SU-DHL-6 (cell line): ENCODE measurements at regions not wholly inside any gene's neighbourhood (a gene's known extent, or its start where the extent isn't known, plus 50 kb on each side); places are given as distances from the start of the nearest gene placed in this dataset.

ENCODE experiments used
- H2AFZ ChIP-seq: fragments of 200-600 bp; sonication (generic); 2 replicates; pipeline ENCODE4 v1.6.1; 2014; ENCODE audit warnings: low read depth, mild to moderate bottlenecking, moderate library complexity, mixed read lengths, antibody characterized with exemption, low read length; ENCODE audit not compliant: severe bottlenecking
- H3F3A ChIP-seq: fragments of 200-600 bp; shearing (Covaris generic); 2 replicates; pipeline ENCODE4 v1.6.0; 2016; ENCODE audit warnings: antibody characterized with exemption, mild to moderate bottlenecking; ENCODE audit not compliant: insufficient read depth
- H3K27ac ChIP-seq: fragments of 200-600 bp; sonication (generic); 2 replicates; pipeline ENCODE4 v1.5.1; 2016; ENCODE audit warnings: low read depth, mild to moderate bottlenecking, low read length, moderate library complexity, mixed read lengths
- H3K27me3 ChIP-seq: fragments of 200-600 bp; sonication (generic), shearing (Covaris generic); 2 replicates; pipeline ENCODE4 v1.6.0; 2014; ENCODE audit warnings: mild to moderate bottlenecking, low read length
- H3K36me3 ChIP-seq: fragments of 200-600 bp; sonication (generic); 2 replicates; pipeline ENCODE4 v1.6.1; 2014; ENCODE audit warnings: mild to moderate bottlenecking, low read length, mixed read lengths
- H3K4me2 ChIP-seq: fragments of 300-600, 200-600 bp; shearing (Covaris generic), sonication (generic); 2 replicates; pipeline ENCODE4 v1.6.0; 2014; ENCODE audit warnings: low read length, low read depth, mild to moderate bottlenecking; ENCODE audit not compliant: poor library complexity, severe bottlenecking
- H3K4me3 ChIP-seq: fragments of 200-600 bp; sonication (generic); 2 replicates; pipeline ENCODE4 v1.5.1; 2014; ENCODE audit warnings: antibody characterized with exemption, low read length, mild to moderate bottlenecking, mixed read lengths; ENCODE audit not compliant: insufficient read depth, poor library complexity, severe bottlenecking
- H3K79me2 ChIP-seq: fragments of 200-600 bp; sonication (generic); 2 replicates; pipeline ENCODE4 v1.6.1; 2014; ENCODE audit warnings: mild to moderate bottlenecking, low read length, moderate library complexity; ENCODE audit not compliant: insufficient read depth
- H3K9ac ChIP-seq: fragments of 200-600 bp; sonication (generic); 2 replicates; pipeline ENCODE4 v1.7.0; 2014; ENCODE audit warnings: mild to moderate bottlenecking, low read length
- H3K9me2 ChIP-seq: fragments of 200-600 bp; sonication (generic); replicated peaks from 2 replicates; pipeline ENCODE4 v1.6.1; 2014; ENCODE audit warnings: low read length; ENCODE audit not compliant: insufficient read depth
- H3K9me3 ChIP-seq: fragments of 200-600 bp; sonication (generic); 2 replicates; pipeline ENCODE4 v1.6.1; 2014; ENCODE audit warnings: low read length, mixed read lengths; ENCODE audit not compliant: insufficient read depth
- H4K20me1 ChIP-seq: fragments of 200-600 bp; sonication (generic); 2 replicates; pipeline ENCODE4 v1.6.1; 2014; ENCODE audit warnings: low read depth, mild to moderate bottlenecking, antibody characterized with exemption, low read length, moderate library complexity, mixed read lengths
- CTCF ChIP-seq: fragments of 200-600 bp; sonication (generic); IDR thresholded peaks from one replicate; pipeline ENCODE4 v1.5.1; 2017; ENCODE audit warnings: antibody characterized with exemption, mild to moderate bottlenecking, low read length, moderate library complexity; ENCODE audit not compliant: insufficient read depth, poor library complexity, severe bottlenecking
- EZH2phosphoT487 ChIP-seq: fragments of 200-600 bp; sonication (generic), shearing (Covaris generic); conservative IDR thresholded peaks from 2 replicates; pipeline ENCODE4 v1.6.1; 2018; ENCODE audit warnings: mild to moderate bottlenecking, antibody characterized with exemption, low read length, moderate library complexity, mixed read lengths

- H3K27me3 ChIP-seq: no peaks in the 10 kb centered on the region
- H3K79me2 ChIP-seq: no peaks in the 10 kb centered on the region
- H3F3A ChIP-seq: no peaks in the 10 kb centered on the region; the same call in 1 of the 2 replicates
- H3K9me2 ChIP-seq: no peaks in the 10 kb centered on the region
- no peaks in the 10 kb centered on the region for H4K20me1 ChIP-seq
- no peak overlapping the region for H3K27ac ChIP-seq
- TF ChIP-seq EZH2phosphoT487: no peak
- TF ChIP-seq CTCF: no peak
- no peak overlapping the region for H3K4me2 ChIP-seq
- no peak overlapping the region for H3K4me3 ChIP-seq
- H3K9me3 ChIP-seq: no peaks in the 10 kb centered on the region
- no peak overlapping the region for H3K9ac ChIP-seq
- no peak overlapping the region for H2AFZ ChIP-seq
- no peaks in the 10 kb centered on the region for H3K36me3 ChIP-seq
Observed at GRCh38 chr12:70176290-70176689, 66.9 kb upstream of the CNOT2 start.

DNA sequence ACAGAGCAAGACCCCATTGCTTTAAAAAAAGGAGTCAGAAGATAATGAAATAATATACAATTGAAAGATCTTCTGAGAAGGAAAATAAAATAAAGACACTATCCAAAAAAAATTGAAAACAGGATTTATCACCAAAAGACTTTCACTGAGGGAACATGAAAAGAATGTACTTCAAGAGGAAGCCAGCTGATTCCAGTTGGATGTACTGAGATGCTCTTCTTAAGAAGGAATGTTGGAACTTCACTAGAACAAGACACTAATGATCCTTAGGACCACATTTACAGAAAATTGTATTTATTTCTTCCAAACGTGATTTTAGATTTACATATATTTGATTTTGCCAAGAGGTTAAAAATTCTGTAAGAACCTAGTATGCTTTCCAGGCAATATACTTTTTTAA, 65.6 kb upstream of the CNOT2 start:
- Histone ChIP-seq H3K4me2 (no peak overlapping the region), H3K9me2 (no peaks in the 10 kb centered on the region), H3K9ac (no peak overlapping the region), H3K27ac (no peak overlapping the region), H3K36me3 (no peaks in the 10 kb centered on the region), H3K9me3 (no peaks in the 10 kb centered on the region), H2AFZ (no peak overlapping the region), H3K79me2 (no peaks in the 10 kb centered on the region), H3K4me3 (no peak overlapping the region), H3K27me3 (no peaks in the 10 kb centered on the region), H4K20me1 (no peaks in the 10 kb centered on the region), H3F3A (no peaks in the 10 kb centered on the region; the same call in 1 of the 2 replicates)
- TF ChIP-seq CTCF (no peak), EZH2phosphoT487 (no peak)

DNA sequence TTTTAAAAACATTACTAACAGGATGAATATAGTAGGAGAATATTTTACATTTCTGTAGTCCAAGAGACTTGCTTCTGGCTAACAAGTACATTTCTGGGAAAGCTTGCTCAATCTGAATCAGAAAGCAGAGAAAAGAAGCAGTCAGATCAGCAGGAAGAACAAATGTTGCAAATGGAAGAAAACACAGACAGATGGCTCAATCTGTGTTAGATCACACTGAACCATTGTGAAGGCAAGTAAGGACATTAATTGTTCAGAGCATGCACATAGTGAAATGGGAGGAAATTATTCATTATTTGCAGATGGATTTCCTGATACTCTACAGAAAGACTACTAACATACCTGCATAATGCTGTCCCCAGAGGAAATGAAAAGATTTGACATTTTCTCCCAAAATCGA, 65.2 kb upstream of the CNOT2 start:
- Histone ChIP-seq H3F3A (no peaks in the 10 kb centered on the region; the same call in 1 of the 2 replicates), H3K9ac (no peak overlapping the region), H3K79me2 (no peaks in the 10 kb centered on the region), H3K9me2 (no peaks in the 10 kb centered on the region), H3K4me3 (no peak overlapping the region), H3K4me2 (no peak overlapping the region), H3K36me3 (no peaks in the 10 kb centered on the region), H4K20me1 (no peaks in the 10 kb centered on the region), H2AFZ (no peak overlapping the region), H3K27me3 (no peaks in the 10 kb centered on the region), H3K9me3 (no peaks in the 10 kb centered on the region), H3K27ac (no peak overlapping the region)
- TF ChIP-seq CTCF: no peak
- no peak for TF ChIP-seq EZH2phosphoT487
